ENCODE measurements at regions not wholly inside any gene's neighbourhood (a gene's known extent, or its start where the extent isn't known, plus 50 kb on each side); places are given as distances from the start of the nearest gene placed in this dataset.

DNA sequence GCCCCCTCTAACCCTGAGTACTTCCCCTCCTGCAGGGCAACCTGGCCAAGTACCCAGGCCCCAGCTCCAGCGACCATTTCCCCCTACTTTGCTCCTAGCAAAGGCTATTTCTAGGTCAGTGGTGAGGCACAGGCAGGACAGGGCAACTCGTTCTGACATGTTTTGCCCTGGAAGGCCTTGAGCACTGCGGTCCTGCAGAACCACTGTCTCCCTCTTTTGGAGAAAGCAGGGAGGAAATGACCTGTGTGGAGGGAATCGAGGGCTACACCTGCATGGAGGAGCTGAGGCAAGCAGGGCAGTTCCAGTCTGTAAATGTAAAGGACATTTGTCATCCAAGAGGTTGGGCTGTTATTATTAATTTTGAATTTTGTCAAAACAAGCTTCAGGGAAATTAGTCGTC lies 99.1 kb downstream of the PPIAL4G start:
- TF ChIP-seq, protein P1, sequence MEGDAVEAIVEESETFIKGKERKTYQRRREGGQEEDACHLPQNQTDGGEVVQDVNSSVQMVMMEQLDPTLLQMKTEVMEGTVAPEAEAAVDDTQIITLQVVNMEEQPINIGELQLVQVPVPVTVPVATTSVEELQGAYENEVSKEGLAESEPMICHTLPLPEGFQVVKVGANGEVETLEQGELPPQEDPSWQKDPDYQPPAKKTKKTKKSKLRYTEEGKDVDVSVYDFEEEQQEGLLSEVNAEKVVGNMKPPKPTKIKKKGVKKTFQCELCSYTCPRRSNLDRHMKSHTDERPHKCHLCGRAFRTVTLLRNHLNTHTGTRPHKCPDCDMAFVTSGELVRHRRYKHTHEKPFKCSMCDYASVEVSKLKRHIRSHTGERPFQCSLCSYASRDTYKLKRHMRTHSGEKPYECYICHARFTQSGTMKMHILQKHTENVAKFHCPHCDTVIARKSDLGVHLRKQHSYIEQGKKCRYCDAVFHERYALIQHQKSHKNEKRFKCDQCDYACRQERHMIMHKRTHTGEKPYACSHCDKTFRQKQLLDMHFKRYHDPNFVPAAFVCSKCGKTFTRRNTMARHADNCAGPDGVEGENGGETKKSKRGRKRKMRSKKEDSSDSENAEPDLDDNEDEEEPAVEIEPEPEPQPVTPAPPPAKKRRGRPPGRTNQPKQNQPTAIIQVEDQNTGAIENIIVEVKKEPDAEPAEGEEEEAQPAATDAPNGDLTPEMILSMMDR (IDR thresholded peaks at IDR 0.05), result no peak
- no peak for TF ChIP-seq POLR2A (IDR thresholded peaks at IDR 0.05)

Data from right lobe of liver (tissue), 4 donors.